Naive thymus-derived CD4-positive, alpha-beta T cell (primary cell): ENCODE measurements at regions not wholly inside any gene's neighbourhood (a gene's known extent, or its start where the extent isn't known, plus 50 kb on each side); places are given as distances from the start of the nearest gene placed in this dataset.
"Not testable (repeated sequence)": the region's sequence is repeated elsewhere in the genome, so short reads cannot be mapped to it uniquely, and the experiment has no call there.

ENCODE experiments used
- ATAC-seq: fragments of 150-1000 bp; cut with Tn5 transposase; 2 replicates; pipeline ENCODE4 v1.10.0; 2021; ENCODE audit warnings: mild to moderate bottlenecking, moderate library complexity
- CTCF ChIA-PET: fragments of 350-600 bp; sonication (Branson Sonifier 250); formaldehyde crosslinking; loops from one replicate; lab custom pipeline; 2021; ENCODE audit warnings: antibody characterized with exemption; lab: Charles Lee
- POLR2A ChIA-PET: fragments of 350-600 bp; sonication (Branson Sonifier 250); formaldehyde crosslinking; loops from one replicate; lab custom pipeline; 2021; ENCODE audit warnings: antibody characterized with exemption, inconsistent platforms; lab: Charles Lee
- DNase-seq, 9 donors: peaks; one replicate each; pipeline versions ENCODE4 v3.0.0 to v3.0.0-alpha.2; 2020 to 2022; ENCODE audit warnings: mixed read lengths in 1 of 9
- H3K27ac ChIP-seq: one replicate; pipeline ENCODE4 v1.7.0; 2013; ENCODE audit warnings: mild to moderate bottlenecking, low read depth, low read length, moderate library complexity
- H3K27me3 ChIP-seq, 2 donors: one replicate each; pipeline ENCODE4 v1.7.0; 2013; ENCODE audit warnings: low read length in 2 of 2, mild to moderate bottlenecking in 2 of 2, moderate library complexity in 2 of 2; ENCODE audit not compliant: control insufficient read depth in 2 of 2, insufficient read depth in 2 of 2
- H3K36me3 ChIP-seq, 3 experiments: 1 replicate in 2 of 3; 2 replicates in 1 of 3; pipeline ENCODE4 v1.7.0; 2013; ENCODE audit warnings: low read length in 3 of 3, mild to moderate bottlenecking in 3 of 3, moderate library complexity in 1 of 3; ENCODE audit not compliant: insufficient read depth in 3 of 3, control insufficient read depth in 2 of 3
- H3K4me1 ChIP-seq, 2 donors: one replicate each; pipeline ENCODE4 v1.7.0; 2013; ENCODE audit warnings: low read length in 2 of 2, mild to moderate bottlenecking in 2 of 2, moderate library complexity in 1 of 2; ENCODE audit not compliant: control insufficient read depth in 2 of 2, insufficient read depth in 2 of 2
- H3K4me3 ChIP-seq: 2 replicates; pipeline ENCODE4 v1.7.0; 2013; ENCODE audit warnings: mild to moderate bottlenecking, low read length
- H3K9me3 ChIP-seq, 3 experiments: 1 replicate in 2 of 3; 2 replicates in 1 of 3; pipeline ENCODE4 v1.7.0; 2013; ENCODE audit warnings: low read length in 3 of 3; ENCODE audit not compliant: control insufficient read depth in 2 of 3
- H3K27ac Mint-ChIP-seq, 9 donors: one replicate each; pipeline ENCODE4 v1.8.0; 2020 to 2022; ENCODE audit warnings: mixed read lengths in 9 of 9, mild to moderate bottlenecking in 8 of 9, moderate library complexity in 5 of 9, inconsistent platforms in 2 of 9
- H3K27me3 Mint-ChIP-seq, 5 donors: one replicate each; pipeline ENCODE4 v1.8.0; 2021 to 2022; ENCODE audit warnings: mixed read lengths in 5 of 5, mild to moderate bottlenecking in 1 of 5
- H3K36me3 Mint-ChIP-seq, 5 donors: one replicate each; pipeline ENCODE4 v1.8.0; 2020 to 2022; ENCODE audit warnings: mixed read lengths in 5 of 5, mild to moderate bottlenecking in 3 of 5, inconsistent platforms in 1 of 5
- H3K4me1 Mint-ChIP-seq, 7 donors: one replicate each; pipeline ENCODE4 v1.8.0; 2020 to 2022; ENCODE audit warnings: mixed read lengths in 7 of 7, mild to moderate bottlenecking in 3 of 7, inconsistent platforms in 1 of 7
- H3K4me3 Mint-ChIP-seq, 10 donors: one replicate each; pipeline ENCODE4 v1.8.0; 2020 to 2022; ENCODE audit warnings: mild to moderate bottlenecking in 10 of 10, mixed read lengths in 10 of 10, moderate library complexity in 6 of 10, inconsistent platforms in 2 of 10
- H3K9me3 Mint-ChIP-seq, 11 donors: one replicate each; pipeline ENCODE4 v1.8.0; 2020 to 2022; ENCODE audit warnings: mixed read lengths in 11 of 11, mild to moderate bottlenecking in 4 of 11, inconsistent platforms in 1 of 11, moderate library complexity in 1 of 11
- intact Hi-C, 2 donors: fragments of 100-400 bp; cut with micrococcal nuclease; formaldehyde crosslinking; loops; one replicate each; pipeline ENCODE4 v1.15.1; 2023

DNA sequence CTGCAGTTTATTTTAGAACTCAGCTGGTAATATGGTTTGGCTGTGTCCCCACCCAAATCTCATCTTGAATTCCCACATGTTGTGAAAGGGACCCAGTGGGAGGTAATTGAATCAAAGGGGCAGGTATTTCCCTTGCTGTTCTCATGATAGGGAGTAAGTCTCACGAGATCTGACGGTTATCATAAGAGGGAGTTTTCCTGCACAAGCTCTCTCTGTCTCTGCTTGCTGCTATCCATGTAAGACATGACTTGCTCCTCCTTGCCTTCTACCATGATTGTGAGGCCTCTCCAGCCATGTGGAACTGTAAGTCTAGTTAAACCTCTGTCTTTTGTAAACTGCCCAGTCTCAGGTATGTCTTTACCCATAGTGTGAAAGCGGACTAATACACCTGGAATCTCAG is 360.8 kb downstream of the SFMBT2 start:
- POLR2A ChIA-PET, CTCF ChIA-PET, H3K27ac ChIP-seq, intact Hi-C loops, H3K27me3 ChIP-seq, H3K4me3 Mint-ChIP-seq, H3K9me3 ChIP-seq, H3K36me3 ChIP-seq, H3K36me3 Mint-ChIP-seq, DNase-seq, H3K27me3 Mint-ChIP-seq, H3K4me3 ChIP-seq, H3K27ac Mint-ChIP-seq, ATAC-seq: not testable (repeated sequence)
- Mint-ChIP-seq H3K4me1 (peaks cover 0 to 20% (median 8%) of the 10 kb centered on the region in 7 donors), H3K9me3 (peaks cover 0 to 24% (median 11%) of the 10 kb centered on the region in 11 donors)
- peaks cover 0 to 33% of the 10 kb centered on the region in 2 donors for H3K4me1 ChIP-seq

DNA sequence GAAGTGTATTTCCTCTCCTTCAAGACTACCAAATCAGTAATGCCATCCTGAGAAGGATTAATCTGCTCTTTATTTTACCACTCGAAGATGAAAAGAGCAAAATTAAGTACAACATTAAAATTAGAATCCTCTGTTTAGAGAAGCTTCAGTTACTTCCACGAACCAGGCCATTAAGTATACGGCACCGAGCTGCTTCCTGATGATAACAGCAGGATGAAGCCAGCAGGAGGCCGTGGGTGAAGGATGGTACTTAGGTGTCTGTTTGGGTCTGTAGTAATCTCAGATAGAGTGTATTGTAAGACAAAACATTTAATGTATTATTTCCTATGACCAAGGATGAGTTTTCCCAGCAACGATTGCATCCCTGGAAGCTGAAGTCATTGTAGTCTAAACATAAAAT is 362.8 kb downstream of the SFMBT2 start:
- peaks cover 0 to 10% (median 4%) of the 10 kb centered on the region in 5 donors for H3K36me3 Mint-ChIP-seq
- intact Hi-C loops = no loop called here
- ATAC-seq (no peak), DNase-seq (no peak)
- no peak overlapping the region for H3K4me3 Mint-ChIP-seq
- CTCF ChIA-PET = no interaction called here
- Histone ChIP-seq H3K4me1 (peaks cover 0 to 38% of the 10 kb centered on the region in 2 donors), H3K4me3 (no peak overlapping the region), H3K36me3 (no peaks in the 10 kb centered on the region), H3K27ac (no peak overlapping the region), H3K9me3 (peaks cover 0 to 8% (median 0%) of the 10 kb centered on the region in 3 experiments), H3K27me3 (no peaks in the 10 kb centered on the region)
- H3K9me3 Mint-ChIP-seq = peaks cover 0 to 24% (median 11%) of the 10 kb centered on the region in 11 donors
- peaks cover 0 to 27% (median 8%) of the 10 kb centered on the region in 7 donors for H3K4me1 Mint-ChIP-seq
- no peaks in the 10 kb centered on the region for H3K27me3 Mint-ChIP-seq
- POLR2A ChIA-PET = no interaction called here
- H3K27ac Mint-ChIP-seq = no peak overlapping the region

DNA sequence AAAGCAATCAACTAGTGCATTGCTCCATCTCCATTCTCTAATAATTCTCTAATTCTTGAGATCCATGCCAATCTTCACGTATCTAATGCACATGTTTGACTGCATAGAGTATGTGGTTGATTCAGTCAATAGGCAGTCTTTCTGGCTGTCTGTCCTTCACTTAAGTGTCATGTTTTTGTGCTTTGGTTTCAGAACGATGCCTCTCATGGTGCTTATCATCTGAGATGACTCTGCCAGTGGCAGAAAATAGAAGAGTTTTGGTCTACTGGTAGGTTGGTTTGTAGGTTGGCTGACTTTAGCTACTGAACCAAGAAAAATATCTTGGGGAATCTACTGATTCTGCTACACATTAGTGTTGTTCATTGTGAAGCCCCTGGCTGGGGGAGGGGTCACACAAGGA is 364.2 kb downstream of the SFMBT2 start:
- Histone ChIP-seq H3K36me3 (no peaks in the 10 kb centered on the region), H3K27ac (no peak overlapping the region), H3K4me1 (peaks cover 0 to 38% of the 10 kb centered on the region in 2 donors), H3K4me3 (no peak overlapping the region), H3K27me3 (no peaks in the 10 kb centered on the region), H3K9me3 (peaks cover 0 to 8% (median 0%) of the 10 kb centered on the region in 3 experiments)
- intact Hi-C loops = no loop called here
- CTCF ChIA-PET = no interaction called here
- DNase-seq (no peak), ATAC-seq (peak; percentile 43)
- Mint-ChIP-seq H3K4me3 (peak overlapping the region in 1 of 10 donors; percentile 47), H3K4me1 (peaks cover 0 to 27% (median 8%) of the 10 kb centered on the region in 7 donors), H3K9me3 (peaks cover 0 to 24% (median 11%) of the 10 kb centered on the region in 11 donors), H3K27me3 (no peaks in the 10 kb centered on the region), H3K36me3 (peaks cover 0 to 10% (median 4%) of the 10 kb centered on the region in 5 donors), H3K27ac (peak overlapping the region in 1 of 9 donors; percentile 53)
- POLR2A ChIA-PET = no interaction called here

DNA sequence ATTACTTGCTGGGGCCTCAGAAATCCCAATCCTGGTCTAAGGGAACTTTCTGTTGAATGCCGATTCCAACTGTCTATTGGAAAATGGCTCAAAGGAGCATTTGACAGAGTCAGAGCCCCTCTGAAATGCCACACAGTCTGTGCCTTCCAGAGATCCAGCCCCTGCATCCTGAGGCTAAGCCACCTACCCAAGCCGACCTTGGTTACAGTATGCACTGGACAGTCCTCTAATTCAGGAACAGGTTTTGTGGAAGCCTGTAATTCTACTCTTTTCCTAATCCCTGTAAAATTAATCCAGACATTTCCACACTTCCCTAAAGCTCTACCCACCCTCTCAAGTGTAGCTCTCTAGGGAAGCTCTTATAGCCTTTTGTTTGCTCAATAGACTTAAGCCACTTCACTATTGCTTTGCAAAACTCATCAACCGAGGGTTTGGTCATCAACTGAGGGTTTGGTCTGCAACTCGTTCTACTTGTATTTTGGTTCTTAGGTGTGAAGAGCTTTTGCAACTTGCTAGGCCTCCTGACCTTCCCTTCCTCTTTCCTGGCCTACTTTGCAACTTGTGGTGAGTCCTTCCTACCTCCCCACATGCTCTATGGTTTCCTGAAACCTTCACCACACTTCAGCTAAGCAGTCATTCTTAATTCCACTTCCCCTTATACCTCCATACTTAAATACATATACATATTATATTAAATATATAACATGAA is 364.8 kb downstream of the SFMBT2 start:
- ChIA-PET CTCF (no interaction called here), POLR2A (no interaction called here)
- intact Hi-C loops = no loop called here
- no peak overlapping the region for H3K4me3 ChIP-seq
- peak; percentile 88 for ATAC-seq
- H3K27me3 ChIP-seq = no peaks in the 10 kb centered on the region
- peak overlapping the region in 1 of 10 donors; percentile 51 for H3K4me3 Mint-ChIP-seq
- peaks cover 0 to 8% (median 0%) of the 10 kb centered on the region in 3 experiments for H3K9me3 ChIP-seq
- peaks cover 0 to 21% (median 11%) of the 10 kb centered on the region in 11 donors for H3K9me3 Mint-ChIP-seq
- H3K4me1 ChIP-seq = peaks cover 0 to 38% of the 10 kb centered on the region in 2 donors
- H3K36me3 ChIP-seq = no peaks in the 10 kb centered on the region
- peaks cover 0 to 10% (median 4%) of the 10 kb centered on the region in 5 donors for H3K36me3 Mint-ChIP-seq
- no peak overlapping the region for H3K27ac ChIP-seq
- H3K27me3 Mint-ChIP-seq = peaks cover 0 to 2% (median 0%) of the 10 kb centered on the region in 5 donors
- peak overlapping the region in 1 of 9 donors; percentile 66 for H3K27ac Mint-ChIP-seq
- DNase-seq = no peak
- peaks cover 0 to 27% (median 8%) of the 10 kb centered on the region in 7 donors for H3K4me1 Mint-ChIP-seq

DNA sequence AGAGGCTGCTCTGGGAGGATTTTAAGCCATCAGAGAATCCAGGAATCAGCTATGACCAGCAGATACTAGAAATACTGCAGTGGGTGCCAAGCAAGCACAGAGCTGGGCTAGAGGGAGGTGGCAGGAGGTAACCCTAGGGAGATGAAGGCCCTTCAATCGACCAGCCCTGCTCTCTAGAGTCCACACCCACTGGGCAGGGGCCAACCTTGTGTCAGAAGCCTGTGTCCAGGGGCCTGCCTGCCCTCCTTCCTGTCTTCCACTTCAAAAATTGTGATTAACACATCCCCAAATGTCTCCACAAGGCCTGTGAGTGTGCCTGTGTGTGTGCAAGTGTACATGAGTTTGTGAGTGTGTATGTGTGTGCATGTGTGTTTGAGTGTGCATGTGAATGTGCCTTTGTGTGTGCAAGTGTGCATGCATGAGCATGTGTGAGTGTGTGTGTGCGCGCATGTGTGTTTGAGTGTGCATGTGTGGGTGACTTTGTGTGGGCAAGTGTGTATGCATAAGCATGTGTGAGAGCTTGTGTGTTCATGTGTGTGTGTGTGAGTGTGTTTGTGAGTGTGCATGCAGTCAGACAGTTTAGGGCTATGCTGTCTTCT is 367.7 kb downstream of the SFMBT2 start:
- peaks cover 0 to 34% (median 8%) of the 10 kb centered on the region in 7 donors for H3K4me1 Mint-ChIP-seq
- H3K27me3 Mint-ChIP-seq = peaks cover 0 to 4% (median 0%) of the 10 kb centered on the region in 5 donors
- DNase-seq = no peak
- CTCF ChIA-PET = no interaction called here
- Histone ChIP-seq H3K9me3 (no peaks in the 10 kb centered on the region), H3K27ac (no peak overlapping the region), H3K36me3 (no peaks in the 10 kb centered on the region), H3K27me3 (no peaks in the 10 kb centered on the region), H3K4me3 (no peak overlapping the region), H3K4me1 (peaks cover 0 to 35% of the 10 kb centered on the region in 2 donors)
- POLR2A ChIA-PET = no interaction called here
- intact Hi-C loops = no loop called here
- H3K27ac Mint-ChIP-seq = no peak overlapping the region
- H3K4me3 Mint-ChIP-seq = no peak overlapping the region
- no peak for ATAC-seq
- peaks cover 0 to 7% (median 0%) of the 10 kb centered on the region in 11 donors for H3K9me3 Mint-ChIP-seq
- H3K36me3 Mint-ChIP-seq = peaks cover 0 to 6% (median 0%) of the 10 kb centered on the region in 5 donors

DNA sequence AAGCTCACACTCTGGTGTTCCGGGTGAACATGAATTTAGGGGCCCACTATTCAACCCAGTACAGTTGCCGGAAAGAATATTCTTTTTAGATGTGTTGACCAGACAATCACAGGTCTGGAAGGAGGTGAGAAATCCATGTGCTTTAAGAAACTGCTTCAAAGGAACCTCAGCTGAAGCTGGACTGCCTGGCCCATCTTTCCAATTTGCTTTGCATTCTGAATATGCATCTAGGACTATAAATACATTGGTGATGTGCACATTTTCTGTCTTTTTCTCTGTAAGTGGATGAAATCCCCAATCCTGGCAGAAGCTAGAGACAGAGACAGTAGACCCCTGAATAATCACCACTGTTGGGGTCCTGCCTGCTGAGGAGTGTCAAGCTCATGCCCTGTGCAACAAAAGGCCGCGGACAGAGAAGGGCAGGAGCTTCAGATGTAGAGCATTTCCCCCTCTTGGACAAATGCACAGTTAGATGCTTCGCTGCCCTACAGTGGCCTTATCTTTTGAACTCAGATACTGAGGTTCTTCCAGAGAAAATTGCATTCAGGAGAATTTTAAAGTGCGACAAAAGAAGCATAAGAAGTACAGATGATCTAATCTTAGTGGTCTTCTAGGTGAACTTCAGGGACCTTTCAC is 368.3 kb downstream of the SFMBT2 start:
- Histone ChIP-seq H3K27ac (no peak overlapping the region), H3K36me3 (no peaks in the 10 kb centered on the region), H3K4me3 (no peak overlapping the region), H3K9me3 (no peaks in the 10 kb centered on the region), H3K27me3 (no peaks in the 10 kb centered on the region), H3K4me1 (peaks cover 0 to 29% of the 10 kb centered on the region in 2 donors)
- no peak overlapping the region for H3K4me3 Mint-ChIP-seq
- intact Hi-C loops = no loop called here
- peaks cover 0 to 6% (median 0%) of the 10 kb centered on the region in 5 donors for H3K36me3 Mint-ChIP-seq
- H3K4me1 Mint-ChIP-seq = peaks cover 0 to 38% (median 8%) of the 10 kb centered on the region in 7 donors
- peaks cover 0 to 5% (median 0%) of the 10 kb centered on the region in 11 donors for H3K9me3 Mint-ChIP-seq
- ChIA-PET CTCF (no interaction called here), POLR2A (no interaction called here)
- no peak overlapping the region for H3K27ac Mint-ChIP-seq
- ATAC-seq = no peak
- no peak for DNase-seq
- peaks cover 0 to 4% (median 0%) of the 10 kb centered on the region in 5 donors for H3K27me3 Mint-ChIP-seq
